ENCODE measurements at regions not wholly inside any gene's neighbourhood (a gene's known extent, or its start where the extent isn't known, plus 50 kb on each side); places are given as distances from the start of the nearest gene placed in this dataset.

GRCh38 chr6:18733921-18734550 lies 346.9 kb downstream of the RNF144B start:
- no peak overlapping the region for H3K27ac Mint-ChIP-seq

GRCh38 chr6:18741741-18742140 lies 354.6 kb downstream of the RNF144B start:
- no peak overlapping the region for H3K4me3 Mint-ChIP-seq
- H3K9me3 Mint-ChIP-seq = peaks cover 4% of the 10 kb centered on the region
- no peak for ATAC-seq (replicated peaks)
- no peaks in the 10 kb centered on the region for H3K4me1 Mint-ChIP-seq
- H3K27me3 Mint-ChIP-seq = no peaks in the 10 kb centered on the region
- no peaks in the 10 kb centered on the region for H3K36me3 Mint-ChIP-seq (ENCODE audit: low read depth)
- H3K27ac Mint-ChIP-seq = no peak overlapping the region

More at GRCh38 chr6:18733921-18734550, 346.9 kb downstream of the RNF144B start:
- H3K36me3 Mint-ChIP-seq (ENCODE audit: low read depth) = no peaks in the 10 kb centered on the region
- peaks cover 7% of the 10 kb centered on the region for H3K9me3 Mint-ChIP-seq
- ATAC-seq (replicated peaks) = no peak
- H3K27me3 Mint-ChIP-seq = no peaks in the 10 kb centered on the region
- H3K4me3 Mint-ChIP-seq = no peak overlapping the region
- no peaks in the 10 kb centered on the region for H3K4me1 Mint-ChIP-seq

DNA sequence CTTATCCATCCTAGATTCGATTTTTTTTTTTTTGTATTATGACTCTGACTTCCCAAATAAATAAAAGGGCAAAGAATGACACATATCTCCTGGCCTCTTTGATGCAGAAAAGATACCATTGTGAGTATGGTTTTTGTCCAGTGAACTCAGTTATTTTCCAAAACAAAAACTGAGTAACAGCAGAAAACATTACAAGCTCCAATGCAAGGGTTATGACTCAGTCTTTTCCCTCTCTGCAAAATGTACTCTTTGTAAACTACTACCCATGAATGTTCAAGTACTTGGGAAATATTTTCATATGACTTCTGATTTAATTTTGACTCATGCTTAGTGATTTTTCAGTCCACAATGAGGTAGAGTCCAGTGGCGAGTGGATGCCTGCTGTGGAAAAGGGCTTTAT lies 355.3 kb downstream of the RNF144B start:
- H3K36me3 Mint-ChIP-seq (ENCODE audit: low read depth) = no peaks in the 10 kb centered on the region
- no peak for ATAC-seq (replicated peaks)
- H3K9me3 Mint-ChIP-seq = peaks cover 4% of the 10 kb centered on the region
- no peaks in the 10 kb centered on the region for H3K4me1 Mint-ChIP-seq
- H3K4me3 Mint-ChIP-seq = no peak overlapping the region
- no peak overlapping the region for H3K27ac Mint-ChIP-seq
- H3K27me3 Mint-ChIP-seq = no peaks in the 10 kb centered on the region

DNA sequence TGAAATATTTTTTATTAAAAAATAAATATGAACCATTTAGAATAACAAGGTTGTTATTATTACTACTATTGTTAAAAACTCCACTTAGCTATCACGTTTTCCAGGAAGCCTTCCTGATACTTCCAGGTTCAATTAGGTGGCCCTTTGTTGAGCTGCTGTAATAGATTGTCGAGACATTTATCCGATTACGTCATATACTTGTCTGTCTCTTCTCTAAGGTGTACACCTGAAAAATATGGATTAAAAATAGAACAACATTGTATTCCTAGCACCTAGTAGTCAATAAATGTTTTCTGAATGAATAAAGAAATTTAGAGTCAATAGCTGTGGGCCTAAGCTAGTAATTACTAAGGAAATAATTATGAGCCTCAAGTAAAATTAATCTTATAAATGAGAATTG lies 359.6 kb downstream of the RNF144B start:
- Mint-ChIP-seq H3K9me3 (peaks cover 3% of the 10 kb centered on the region), H3K36me3 (ENCODE audit: low read depth) (no peaks in the 10 kb centered on the region), H3K27me3 (no peaks in the 10 kb centered on the region), H3K4me3 (no peak overlapping the region), H3K4me1 (no peaks in the 10 kb centered on the region), H3K27ac (no peak overlapping the region)
- ATAC-seq (replicated peaks) = no peak

DNA sequence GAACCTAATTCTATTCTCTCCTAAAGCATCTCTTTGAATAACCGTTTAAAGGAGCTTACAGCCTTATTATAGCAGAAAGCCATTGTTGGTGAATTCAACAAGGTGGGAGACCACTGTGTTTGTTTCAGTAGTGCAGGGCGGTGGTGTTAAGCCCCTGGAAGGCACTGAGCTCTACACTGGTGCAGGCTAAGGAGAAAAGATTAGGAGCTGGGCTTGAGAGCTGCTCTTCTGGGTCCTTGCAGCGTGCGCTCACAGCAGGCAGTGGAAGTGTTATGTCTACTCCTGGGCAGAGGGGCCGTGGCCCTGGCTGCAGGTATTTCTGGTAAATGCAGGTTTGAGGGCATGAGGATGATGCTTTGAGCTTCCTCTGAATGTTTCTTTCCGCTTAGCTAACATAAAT lies 361.2 kb downstream of the RNF144B start:
- Mint-ChIP-seq H3K27ac (no peak overlapping the region), H3K36me3 (ENCODE audit: low read depth) (no peaks in the 10 kb centered on the region), H3K4me3 (no peak overlapping the region), H3K9me3 (no peaks in the 10 kb centered on the region), H3K4me1 (no peaks in the 10 kb centered on the region), H3K27me3 (no peaks in the 10 kb centered on the region)
- no peak for ATAC-seq (replicated peaks)

GRCh38 chr6:18752278-18753068 lies 365.3 kb downstream of the RNF144B start:
- ATAC-seq (replicated peaks) = no peak
- Mint-ChIP-seq H3K36me3 (ENCODE audit: low read depth) (no peaks in the 10 kb centered on the region), H3K4me1 (no peaks in the 10 kb centered on the region), H3K27me3 (no peaks in the 10 kb centered on the region), H3K4me3 (no peak overlapping the region), H3K9me3 (no peaks in the 10 kb centered on the region), H3K27ac (no peak overlapping the region)

- H3K9me3 Mint-ChIP-seq = no peaks in the 10 kb centered on the region
- no peak overlapping the region for H3K4me3 Mint-ChIP-seq
- no peaks in the 10 kb centered on the region for H3K27me3 Mint-ChIP-seq
- no peak for ATAC-seq (replicated peaks)
- no peaks in the 10 kb centered on the region for H3K36me3 Mint-ChIP-seq (ENCODE audit: low read depth)
- H3K4me1 Mint-ChIP-seq = no peaks in the 10 kb centered on the region
- no peak overlapping the region for H3K27ac Mint-ChIP-seq
These were observed 365.9 kb downstream of the RNF144B start for GRCh38 chr6:18753076-18753475.

- ATAC-seq (replicated peaks) = no peak
- Mint-ChIP-seq H3K4me1 (no peaks in the 10 kb centered on the region), H3K27ac (no peak overlapping the region), H3K4me3 (no peak overlapping the region), H3K36me3 (ENCODE audit: low read depth) (no peaks in the 10 kb centered on the region), H3K9me3 (peaks cover 3% of the 10 kb centered on the region), H3K27me3 (no peaks in the 10 kb centered on the region)
These were observed 375.9 kb downstream of the RNF144B start for GRCh38 chr6:18763086-18763485.

DNA sequence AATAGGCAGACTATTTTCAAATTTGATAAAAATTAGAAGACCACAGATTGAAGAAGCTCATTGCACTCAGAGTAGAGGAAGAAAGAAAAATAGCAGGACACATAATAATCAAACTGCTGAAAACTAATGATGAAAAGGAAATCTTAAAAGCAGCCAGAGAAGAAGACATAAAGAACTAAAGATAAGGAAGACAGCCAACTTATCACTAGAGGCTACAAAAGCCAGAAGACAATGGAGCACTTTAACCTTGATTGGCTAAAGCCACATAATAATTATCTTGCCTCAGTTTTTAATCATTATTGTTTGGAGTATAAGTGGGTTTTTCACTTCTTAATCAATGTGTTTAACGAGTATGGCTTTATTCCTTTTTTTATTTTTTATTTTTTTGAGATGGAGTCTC lies 397.6 kb downstream of the RNF144B start:
- H3K9me3 Mint-ChIP-seq = peaks cover 13% of the 10 kb centered on the region
- no peak overlapping the region for H3K4me3 Mint-ChIP-seq
- no peak for ATAC-seq (replicated peaks)
- no peak overlapping the region for H3K27ac Mint-ChIP-seq
- no peaks in the 10 kb centered on the region for H3K27me3 Mint-ChIP-seq
- no peaks in the 10 kb centered on the region for H3K4me1 Mint-ChIP-seq
- H3K36me3 Mint-ChIP-seq (ENCODE audit: low read depth) = no peaks in the 10 kb centered on the region

- no peak for ATAC-seq (replicated peaks)
- no peaks in the 10 kb centered on the region for H3K27me3 Mint-ChIP-seq
- H3K36me3 Mint-ChIP-seq (ENCODE audit: low read depth) = no peaks in the 10 kb centered on the region
- H3K9me3 Mint-ChIP-seq = peaks cover 13% of the 10 kb centered on the region
- no peak overlapping the region for H3K27ac Mint-ChIP-seq
- no peak overlapping the region for H3K4me3 Mint-ChIP-seq
- H3K4me1 Mint-ChIP-seq = no peaks in the 10 kb centered on the region
These were observed 398.8 kb downstream of the RNF144B start for GRCh38 chr6:18785810-18786490.

DNA sequence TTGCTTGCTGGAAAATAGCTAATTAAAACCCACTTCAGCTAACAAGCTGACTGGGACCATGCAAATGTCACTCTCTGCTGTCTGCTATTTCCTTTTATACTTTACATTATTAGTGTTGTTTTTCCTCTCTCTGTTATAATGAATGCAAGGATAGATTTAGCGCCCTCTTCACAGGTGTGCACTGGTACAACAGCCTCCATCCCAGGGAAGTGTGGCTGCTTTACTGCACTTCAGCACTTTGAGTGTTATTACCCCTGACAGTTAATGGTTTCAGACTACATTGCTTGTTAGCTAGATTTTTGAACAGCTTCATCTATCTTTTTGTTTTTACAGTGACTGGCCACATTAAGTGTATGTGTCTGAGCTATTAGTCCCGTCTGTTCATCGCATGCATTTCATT lies 405.7 kb downstream of the RNF144B start:
- H3K4me1 Mint-ChIP-seq = no peaks in the 10 kb centered on the region
- peaks cover 24% of the 10 kb centered on the region for H3K9me3 Mint-ChIP-seq
- ATAC-seq (replicated peaks) = no peak
- H3K36me3 Mint-ChIP-seq (ENCODE audit: low read depth) = no peaks in the 10 kb centered on the region
- H3K4me3 Mint-ChIP-seq = no peak overlapping the region
- H3K27ac Mint-ChIP-seq = no peak overlapping the region
- no peaks in the 10 kb centered on the region for H3K27me3 Mint-ChIP-seq

- no peak overlapping the region for H3K27ac Mint-ChIP-seq
- H3K27me3 Mint-ChIP-seq = no peaks in the 10 kb centered on the region
- no peaks in the 10 kb centered on the region for H3K36me3 Mint-ChIP-seq (ENCODE audit: low read depth)
- peaks cover 25% of the 10 kb centered on the region for H3K9me3 Mint-ChIP-seq
- no peak overlapping the region for H3K4me3 Mint-ChIP-seq
- ATAC-seq (replicated peaks) = no peak
- H3K4me1 Mint-ChIP-seq = no peaks in the 10 kb centered on the region
These were observed 408.6 kb downstream of the RNF144B start for GRCh38 chr6:18795726-18796125.

- no peaks in the 10 kb centered on the region for H3K36me3 Mint-ChIP-seq (ENCODE audit: low read depth)
- peaks cover 19% of the 10 kb centered on the region for H3K9me3 Mint-ChIP-seq
- H3K27ac Mint-ChIP-seq = no peak overlapping the region
- H3K4me3 Mint-ChIP-seq = no peak overlapping the region
- no peaks in the 10 kb centered on the region for H3K27me3 Mint-ChIP-seq
- no peak for ATAC-seq (replicated peaks)
- no peaks in the 10 kb centered on the region for H3K4me1 Mint-ChIP-seq
These were observed 433.6 kb downstream of the RNF144B start for GRCh38 chr6:18820725-18821124.

- Mint-ChIP-seq H3K27me3 (no peaks in the 10 kb centered on the region), H3K27ac (no peak overlapping the region), H3K4me3 (no peak overlapping the region), H3K36me3 (ENCODE audit: low read depth) (no peaks in the 10 kb centered on the region), H3K9me3 (peaks cover 24% of the 10 kb centered on the region), H3K4me1 (no peaks in the 10 kb centered on the region)
- no peak for ATAC-seq (replicated peaks)
These were observed 436.7 kb downstream of the RNF144B start for GRCh38 chr6:18823782-18824386.
